DOHH2 (cell line): ENCODE measurements at regions not wholly inside any gene's neighbourhood (a gene's known extent, or its start where the extent isn't known, plus 50 kb on each side); places are given as distances from the start of the nearest gene placed in this dataset.
A peak's percentile ranks its signal among the peaks of the same experiment; 100 is the strongest.

Source experiments
- EZH2phosphoT487 ChIP-seq: fragments of 200-600 bp; sonication (generic); IDR thresholded peaks from 2 replicates; pipeline ENCODE4 v1.6.1; 2017; ENCODE audit warnings: borderline replicate concordance, mild to moderate bottlenecking, antibody characterized with exemption, low read length, moderate library complexity, mixed read lengths
- TF ChIP-seq, protein P1 (sequence below): fragments of 200-600 bp; sonication (generic); IDR thresholded peaks from one replicate; pipeline ENCODE4 v1.5.1; 2014; ENCODE audit warnings: antibody characterized with exemption, mild to moderate bottlenecking, low read depth, low read length; ENCODE audit not compliant: poor library complexity, severe bottlenecking

DNA sequence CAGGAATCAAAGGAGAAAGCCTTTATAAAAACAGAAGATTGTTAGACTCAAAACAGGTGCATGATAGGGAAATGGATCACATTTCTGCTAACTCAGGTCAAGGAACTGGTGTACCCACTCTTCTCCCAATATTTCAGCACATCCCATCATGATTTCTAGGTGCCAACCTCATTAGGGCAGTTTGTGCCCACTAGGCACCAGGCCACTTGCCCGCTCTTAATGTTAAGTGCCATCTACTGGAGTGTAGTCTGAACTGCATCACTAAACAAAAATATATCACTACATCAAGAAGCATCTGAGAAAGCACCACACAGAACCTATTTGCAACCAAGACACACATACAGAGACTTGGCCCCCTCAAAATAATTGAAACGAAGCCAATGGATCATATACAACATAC lies 140.4 kb upstream of the GRID2 start:
- TF ChIP-seq, protein P1, sequence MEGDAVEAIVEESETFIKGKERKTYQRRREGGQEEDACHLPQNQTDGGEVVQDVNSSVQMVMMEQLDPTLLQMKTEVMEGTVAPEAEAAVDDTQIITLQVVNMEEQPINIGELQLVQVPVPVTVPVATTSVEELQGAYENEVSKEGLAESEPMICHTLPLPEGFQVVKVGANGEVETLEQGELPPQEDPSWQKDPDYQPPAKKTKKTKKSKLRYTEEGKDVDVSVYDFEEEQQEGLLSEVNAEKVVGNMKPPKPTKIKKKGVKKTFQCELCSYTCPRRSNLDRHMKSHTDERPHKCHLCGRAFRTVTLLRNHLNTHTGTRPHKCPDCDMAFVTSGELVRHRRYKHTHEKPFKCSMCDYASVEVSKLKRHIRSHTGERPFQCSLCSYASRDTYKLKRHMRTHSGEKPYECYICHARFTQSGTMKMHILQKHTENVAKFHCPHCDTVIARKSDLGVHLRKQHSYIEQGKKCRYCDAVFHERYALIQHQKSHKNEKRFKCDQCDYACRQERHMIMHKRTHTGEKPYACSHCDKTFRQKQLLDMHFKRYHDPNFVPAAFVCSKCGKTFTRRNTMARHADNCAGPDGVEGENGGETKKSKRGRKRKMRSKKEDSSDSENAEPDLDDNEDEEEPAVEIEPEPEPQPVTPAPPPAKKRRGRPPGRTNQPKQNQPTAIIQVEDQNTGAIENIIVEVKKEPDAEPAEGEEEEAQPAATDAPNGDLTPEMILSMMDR, result peak; percentile 62
- no peak for TF ChIP-seq EZH2phosphoT487
